ENCODE measurements at regions not wholly inside any gene's neighbourhood (a gene's known extent, or its start where the extent isn't known, plus 50 kb on each side); places are given as distances from the start of the nearest gene placed in this dataset.

DNA sequence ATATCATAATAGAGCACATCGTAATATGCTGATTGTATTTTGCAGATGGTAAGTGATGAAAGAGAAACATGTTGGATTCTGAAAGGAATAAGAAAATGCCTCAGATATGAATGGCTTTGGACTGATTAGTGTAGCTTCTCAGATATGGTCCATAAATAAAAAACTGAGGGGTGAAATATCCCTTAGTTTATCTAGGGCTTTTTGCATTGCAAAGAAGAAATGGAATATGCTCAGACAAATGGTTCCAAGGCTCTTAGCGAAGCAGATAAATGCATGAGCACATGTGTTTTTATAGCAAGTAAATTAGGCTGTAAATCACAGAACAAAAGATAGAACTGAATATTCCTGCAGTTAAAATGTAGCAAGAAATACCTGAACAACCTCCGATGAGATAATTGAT is 820.9 kb upstream of the GRM7 start:
- H3K4me2 ChIP-seq: no peak overlapping the region
- 24% methylated on average over 3 of the region's 3 CpGs for WGBS (ENCODE audit: missing lambda C conversion rate)
- no peaks in the 10 kb centered on the region for H3K4me1 ChIP-seq
- TF ChIP-seq EHMT2 (IDR thresholded peaks at IDR 0.05; ENCODE audit: low read depth) (no peak), E2F6 (IDR thresholded peaks at IDR 0.05; ENCODE audit: borderline replicate concordance, low read depth) (no peak)
- H3K27ac ChIP-seq: no peak overlapping the region
- no peak for DNase-seq (ENCODE audit: low read depth in 1 of 2, low spot score in 1 of 2)
- no peak for ATAC-seq
- ChIA-PET CTCF (no interaction called here), POLR2A (no interaction called here)
- FAIRE-seq: no peak
- no peak overlapping the region for H3K4me3 ChIP-seq
- no peaks in the 10 kb centered on the region for H3K9me3 ChIP-seq

- POLR2A ChIA-PET: no interaction called here
- H3K4me3 ChIP-seq: no peak overlapping the region
- no peak for ATAC-seq
- H3K4me2 ChIP-seq: no peak overlapping the region
- no peaks in the 10 kb centered on the region for H3K9me3 ChIP-seq
- no peak for FAIRE-seq
- WGBS (ENCODE audit: missing lambda C conversion rate): 0% methylated on average over 1 of the region's 1 CpG
- no peaks in the 10 kb centered on the region for H3K4me1 ChIP-seq
- TF ChIP-seq POLR2A (IDR thresholded peaks at IDR 0.05; ENCODE audit: low read length) (no peak), NPAS2 (CRISPR knock-in tag; IDR thresholded peaks at IDR 0.05; ENCODE audit: borderline replicate concordance) (no peak), ZNF302 (CRISPR knock-in tag; IDR thresholded peaks at IDR 0.05) (no peak)
- no peak overlapping the region for H3K27ac ChIP-seq
- DNase-seq (ENCODE audit: low read depth in 1 of 2, low spot score in 1 of 2): no peak
- CTCF ChIA-PET: no interaction called here
Observed at GRCh38 chr3:6041894-6042293, 819.0 kb upstream of the GRM7 start.

- no peak overlapping the region for H3K27ac ChIP-seq
- no peaks in the 10 kb centered on the region for H3K4me1 ChIP-seq
- FAIRE-seq: no peak
- 0% methylated on average over 2 of the region's 2 CpGs for WGBS (ENCODE audit: missing lambda C conversion rate)
- ChIA-PET POLR2A (no interaction called here), CTCF (no interaction called here)
- TF ChIP-seq HEYL (CRISPR knock-in tag; IDR thresholded peaks at IDR 0.05) (no peak), ESRRA (IDR thresholded peaks at IDR 0.05; ENCODE audit: borderline replicate concordance, low read length) (no peak), POLR2A (IDR thresholded peaks at IDR 0.05; ENCODE audit: low read length) (no peak), SMC3 (IDR thresholded peaks at IDR 0.05) (no peak), FOSB (CRISPR knock-in tag; IDR thresholded peaks at IDR 0.05) (no peak), KDM1A (IDR thresholded peaks at IDR 0.05; ENCODE audit: low read depth) (no peak), GATA3 (IDR thresholded peaks at IDR 0.05; ENCODE audit: borderline replicate concordance) (no peak), MYC (IDR thresholded peaks at IDR 0.05; ENCODE audit: borderline replicate concordance, low read length) (no peak), BHLHE40 (IDR thresholded peaks at IDR 0.05; ENCODE audit: low read depth, low read length) (no peak), MAX (IDR thresholded peaks at IDR 0.05) (no peak), JUN (IDR thresholded peaks at IDR 0.05) (no peak), NFE2L2 (conservative IDR thresholded peaks at IDR 0.05; ENCODE audit: low read length) (no peak), JUNB (IDR thresholded peaks at IDR 0.05) (no peak), TP53 (CRISPR knock-in tag; IDR thresholded peaks at IDR 0.05) (no peak), E2F6 (IDR thresholded peaks at IDR 0.05; ENCODE audit: borderline replicate concordance, low read depth) (no peak)
- TF ChIP-seq, protein P1, sequence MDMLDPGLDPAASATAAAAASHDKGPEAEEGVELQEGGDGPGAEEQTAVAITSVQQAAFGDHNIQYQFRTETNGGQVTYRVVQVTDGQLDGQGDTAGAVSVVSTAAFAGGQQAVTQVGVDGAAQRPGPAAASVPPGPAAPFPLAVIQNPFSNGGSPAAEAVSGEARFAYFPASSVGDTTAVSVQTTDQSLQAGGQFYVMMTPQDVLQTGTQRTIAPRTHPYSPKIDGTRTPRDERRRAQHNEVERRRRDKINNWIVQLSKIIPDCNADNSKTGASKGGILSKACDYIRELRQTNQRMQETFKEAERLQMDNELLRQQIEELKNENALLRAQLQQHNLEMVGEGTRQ (IDR thresholded peaks at IDR 0.05): no peak
- no peak overlapping the region for H3K4me3 ChIP-seq
- no peaks in the 10 kb centered on the region for H3K9me3 ChIP-seq
- no peak for ATAC-seq
- H3K4me2 ChIP-seq: no peak overlapping the region
- DNase-seq (ENCODE audit: low read depth in 1 of 2, low spot score in 1 of 2): no peak
Observed at GRCh38 chr3:6047016-6047415, 813.9 kb upstream of the GRM7 start.

GRCh38 chr3:6060251-6060650 is 800.7 kb upstream of the GRM7 start:
- Histone ChIP-seq H3K27ac (no peak overlapping the region), H3K4me3 (no peak overlapping the region), H3K9me3 (no peaks in the 10 kb centered on the region), H3K4me2 (no peak overlapping the region), H3K4me1 (no peaks in the 10 kb centered on the region)
- FAIRE-seq (no peak), ATAC-seq (no peak), DNase-seq (ENCODE audit: low read depth in 1 of 2, low spot score in 1 of 2) (no peak)
- CTCF ChIA-PET: no interaction called here
- TF ChIP-seq FOXS1 (CRISPR knock-in tag; IDR thresholded peaks at IDR 0.05) (no peak), CHD2 (IDR thresholded peaks at IDR 0.05; ENCODE audit: low read length, partially characterized antibody) (no peak), HEYL (CRISPR knock-in tag; IDR thresholded peaks at IDR 0.05) (no peak), NR3C1 (IDR thresholded peaks at IDR 0.05) (no peak), POLR2A (IDR thresholded peaks at IDR 0.05; ENCODE audit: low read length) (no peak), ZFP36 (IDR thresholded peaks at IDR 0.05; ENCODE audit: borderline replicate concordance, partially characterized antibody) (no peak), SREBF2 (IDR thresholded peaks at IDR 0.05) (no peak), RCOR1 (IDR thresholded peaks at IDR 0.05; ENCODE audit: low read depth, low read length) (no peak)
- WGBS (ENCODE audit: missing lambda C conversion rate): 35% methylated on average over 1 of the region's 1 CpG
- POLR2A ChIA-PET: no interaction called here

Data from A549 (cell line).